ENCODE measurements at regions not wholly inside any gene's neighbourhood (a gene's known extent, or its start where the extent isn't known, plus 50 kb on each side); places are given as distances from the start of the nearest gene placed in this dataset.
A peak's percentile ranks its signal among the peaks of the same experiment; 100 is the strongest.

DNA sequence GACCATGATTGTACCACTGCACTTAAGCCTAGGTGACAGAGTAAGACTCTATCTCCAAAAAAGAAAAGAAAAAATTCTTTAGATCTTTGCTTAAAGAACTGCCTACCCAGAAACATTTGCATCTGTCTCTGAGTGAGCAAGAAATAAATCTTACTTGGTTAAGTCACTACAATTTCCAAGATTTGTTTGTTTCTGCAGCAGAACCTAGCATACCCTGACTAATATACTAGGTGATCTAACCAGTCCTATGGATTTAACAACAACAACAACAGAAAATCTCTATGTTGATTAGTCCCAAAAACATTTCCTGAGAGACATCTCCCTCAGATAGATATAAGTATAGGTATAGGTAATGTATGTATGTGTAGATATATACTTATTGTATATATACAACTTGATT, 549.3 kb upstream of the PSMD7 start:
- Histone ChIP-seq H3K36me3 (no peaks in the 10 kb centered on the region), H3K4me3 (no peak overlapping the region), H3K4me1 (no peaks in the 10 kb centered on the region), H3K9me3 (replicated peaks) (no peaks in the 10 kb centered on the region), H3K27me3 (no peaks in the 10 kb centered on the region), H3K27ac (no peak overlapping the region)
- no peak for DNase-seq

DNA sequence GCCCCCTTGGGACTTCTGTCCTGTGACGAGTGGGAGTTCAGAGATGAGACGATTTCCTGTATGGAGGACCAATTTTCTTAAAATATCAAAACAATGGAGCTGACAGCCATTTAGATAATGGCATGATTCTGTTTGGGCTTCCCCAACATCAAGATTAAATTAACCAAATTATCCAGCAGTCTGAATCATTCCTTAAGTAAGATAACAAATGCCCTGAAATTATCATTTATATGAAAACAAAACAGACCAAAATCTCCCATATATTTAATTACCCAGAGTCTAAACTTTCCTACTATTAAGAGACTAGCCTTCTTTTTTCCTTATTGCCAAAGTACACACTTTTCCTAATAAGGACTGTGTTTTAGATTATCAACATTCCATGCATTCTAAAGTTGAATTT, 550.1 kb upstream of the PSMD7 start:
- Histone ChIP-seq H3K4me1 (no peaks in the 10 kb centered on the region), H3K36me3 (no peaks in the 10 kb centered on the region), H3K27me3 (no peaks in the 10 kb centered on the region), H3K4me3 (no peak overlapping the region), H3K9me3 (replicated peaks) (no peaks in the 10 kb centered on the region), H3K27ac (no peak overlapping the region)
- DNase-seq: no peak

DNA sequence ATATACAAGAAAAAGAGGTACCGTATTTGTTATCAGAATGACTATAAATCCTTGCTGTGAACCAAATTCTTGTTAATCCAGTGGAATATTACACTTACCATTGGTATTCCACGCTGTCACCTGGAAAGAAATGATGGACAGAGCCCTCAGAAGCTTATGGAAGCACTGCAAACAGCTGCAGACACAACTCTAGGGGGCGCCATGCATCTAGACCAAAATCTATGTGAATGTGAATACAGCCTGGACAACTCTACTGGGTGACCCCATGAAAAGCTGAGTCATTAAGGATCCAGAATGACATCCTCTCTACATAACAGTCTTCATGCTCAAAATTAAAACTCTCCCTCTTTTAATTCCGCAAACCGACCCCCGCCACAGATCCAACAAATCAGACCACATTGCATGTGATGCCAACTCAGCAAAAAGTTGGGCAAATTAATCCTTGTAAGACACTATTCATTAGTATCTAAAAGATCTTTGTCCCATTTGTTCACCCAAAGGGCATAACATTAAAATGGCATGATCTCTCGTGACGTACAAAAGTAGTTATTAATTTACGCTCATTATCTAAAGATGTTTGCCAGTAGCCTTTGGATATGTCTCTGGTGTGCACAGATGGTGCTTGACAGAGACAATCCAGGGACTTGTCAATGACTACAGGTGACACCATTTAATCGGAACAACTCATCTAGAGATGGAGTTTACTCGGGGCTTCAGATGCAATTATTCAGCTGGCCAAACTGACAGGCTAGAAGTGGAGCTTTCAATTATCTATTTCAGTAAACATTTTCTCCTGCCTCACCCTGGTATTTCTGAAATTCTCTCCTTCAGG, 552.7 kb upstream of the PSMD7 start:
- no peak overlapping the region for H3K4me3 ChIP-seq
- no peaks in the 10 kb centered on the region for H3K4me1 ChIP-seq
- no peaks in the 10 kb centered on the region for H3K36me3 ChIP-seq
- no peaks in the 10 kb centered on the region for H3K27me3 ChIP-seq
- peak in 1 of 2 experiments; percentile 5 for DNase-seq
- H3K27ac ChIP-seq: no peak overlapping the region
- no peaks in the 10 kb centered on the region for H3K9me3 ChIP-seq (replicated peaks)

DNA sequence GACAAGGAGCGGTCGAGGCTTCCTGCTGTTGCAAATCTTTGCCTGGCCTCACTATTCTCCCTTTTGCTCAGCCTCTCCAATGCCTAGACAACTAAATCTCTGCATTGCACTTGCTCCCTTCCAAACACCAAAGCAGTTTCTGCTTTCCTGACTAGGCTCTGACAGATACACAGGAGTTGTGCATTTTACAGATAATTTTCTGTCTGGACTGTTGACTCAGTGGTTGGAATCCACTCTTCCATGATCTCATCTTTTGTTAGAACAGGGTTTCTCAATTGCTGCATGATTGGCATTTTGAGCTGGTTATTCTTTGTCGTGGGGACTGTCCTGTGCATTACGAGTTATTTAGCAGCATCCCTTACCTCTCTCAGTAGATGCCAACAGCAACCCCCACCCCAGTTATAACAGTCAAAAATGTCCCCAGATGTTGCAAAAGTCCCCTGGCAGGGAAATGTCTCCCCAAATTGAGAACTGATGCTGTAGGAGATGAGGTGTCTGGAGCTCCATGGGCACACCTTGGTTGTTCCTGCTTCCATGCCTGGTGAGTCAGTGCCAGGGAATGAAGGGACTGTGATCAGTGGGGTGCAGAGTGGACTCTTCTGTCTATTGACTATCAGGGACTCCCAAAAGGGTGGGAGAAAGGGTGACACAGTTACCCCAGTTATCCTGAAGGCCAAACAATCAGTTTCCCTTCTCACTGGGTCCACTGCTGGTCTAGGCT, 557.4 kb upstream of the PSMD7 start:
- no peak for DNase-seq
- no peaks in the 10 kb centered on the region for H3K4me1 ChIP-seq

DNA sequence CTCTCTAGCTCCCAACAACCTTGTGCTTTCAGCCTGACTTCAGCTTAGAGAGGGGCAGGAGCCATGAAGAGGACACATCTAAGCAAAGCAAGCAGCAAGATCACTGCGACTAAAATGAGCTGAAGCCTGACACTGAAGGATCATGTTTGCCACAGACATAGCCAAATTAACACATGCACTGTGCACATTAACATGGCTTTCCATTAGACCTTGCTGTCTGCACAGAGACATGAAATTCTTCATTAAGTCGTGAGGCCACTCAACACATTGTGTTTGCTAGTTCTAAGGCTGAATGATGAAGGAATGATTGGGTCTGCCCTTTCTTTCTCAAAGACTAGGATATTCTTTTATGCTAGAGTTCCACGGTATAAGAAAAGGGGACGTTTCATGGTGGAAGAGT, 558.3 kb upstream of the PSMD7 start:
- DNase-seq: no peak
- Histone ChIP-seq H3K36me3 (no peaks in the 10 kb centered on the region), H3K4me1 (no peaks in the 10 kb centered on the region), H3K4me3 (no peak overlapping the region), H3K9me3 (replicated peaks) (no peaks in the 10 kb centered on the region), H3K27me3 (no peaks in the 10 kb centered on the region), H3K27ac (no peak overlapping the region)

More for the DNA sequence above, 557.4 kb upstream of the PSMD7 start:
- Histone ChIP-seq H3K4me3 (no peak overlapping the region), H3K36me3 (no peaks in the 10 kb centered on the region), H3K27me3 (no peaks in the 10 kb centered on the region), H3K9me3 (replicated peaks) (no peaks in the 10 kb centered on the region), H3K27ac (no peak overlapping the region)

DNA sequence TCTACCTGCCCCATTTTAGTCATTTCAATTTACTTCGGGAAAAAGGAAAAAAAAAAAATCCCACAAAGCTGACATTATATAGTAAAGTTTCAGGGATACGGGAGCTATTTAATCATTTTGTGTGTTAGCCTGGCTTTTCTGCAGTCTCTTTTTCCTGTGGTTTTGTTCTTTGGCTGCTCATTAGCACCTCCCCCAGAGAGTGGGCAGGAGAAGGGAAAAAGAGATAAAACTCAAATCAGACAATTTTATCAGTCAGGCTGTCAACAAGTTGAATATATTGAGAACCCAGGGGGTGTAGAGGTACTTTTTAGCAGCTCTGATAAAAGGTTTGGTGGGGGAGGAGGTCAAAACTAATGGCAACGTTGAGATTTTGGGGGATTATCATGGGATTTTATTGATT, 559.0 kb upstream of the PSMD7 start:
- Histone ChIP-seq H3K4me3 (no peak overlapping the region), H3K27me3 (no peaks in the 10 kb centered on the region), H3K9me3 (replicated peaks) (no peaks in the 10 kb centered on the region), H3K27ac (no peak overlapping the region), H3K36me3 (no peaks in the 10 kb centered on the region), H3K4me1 (no peaks in the 10 kb centered on the region)
- no peak for DNase-seq

DNA sequence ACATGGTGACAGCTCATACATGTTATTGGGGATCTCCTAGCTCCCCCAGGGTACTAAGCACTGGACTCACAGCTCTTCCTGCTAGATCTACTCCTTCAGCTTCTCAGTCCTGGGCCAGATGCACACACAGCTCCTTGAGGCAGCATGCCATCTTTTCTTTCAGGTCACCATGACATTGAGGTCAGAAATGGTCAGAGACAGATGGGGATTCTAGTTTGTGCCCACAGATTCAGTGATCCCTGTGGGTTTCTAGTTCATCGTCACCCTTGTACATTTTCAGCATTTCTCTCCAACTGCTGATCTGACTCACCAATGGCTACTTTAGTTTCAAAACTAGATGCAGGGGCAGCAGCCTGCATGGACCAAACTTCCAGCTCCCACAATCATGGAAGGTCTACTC, 560.7 kb upstream of the PSMD7 start:
- no peaks in the 10 kb centered on the region for H3K27me3 ChIP-seq
- no peak overlapping the region for H3K27ac ChIP-seq
- H3K36me3 ChIP-seq: no peaks in the 10 kb centered on the region
- no peak overlapping the region for H3K4me3 ChIP-seq
- DNase-seq: no peak
- no peaks in the 10 kb centered on the region for H3K9me3 ChIP-seq (replicated peaks)
- no peaks in the 10 kb centered on the region for H3K4me1 ChIP-seq

- Histone ChIP-seq H3K9me3 (replicated peaks) (no peaks in the 10 kb centered on the region), H3K27me3 (no peaks in the 10 kb centered on the region), H3K4me3 (no peak overlapping the region), H3K27ac (no peak overlapping the region), H3K36me3 (no peaks in the 10 kb centered on the region), H3K4me1 (no peaks in the 10 kb centered on the region)
- no peak for DNase-seq
Observed at GRCh38 chr16:73735018-73735417, 561.6 kb upstream of the PSMD7 start.

- Histone ChIP-seq H3K36me3 (no peaks in the 10 kb centered on the region), H3K4me1 (no peaks in the 10 kb centered on the region), H3K27me3 (no peaks in the 10 kb centered on the region), H3K9me3 (replicated peaks) (no peaks in the 10 kb centered on the region), H3K4me3 (no peak overlapping the region), H3K27ac (no peak overlapping the region)
- DNase-seq: no peak
Observed at GRCh38 chr16:73732681-73733080, 563.9 kb upstream of the PSMD7 start.

DNA sequence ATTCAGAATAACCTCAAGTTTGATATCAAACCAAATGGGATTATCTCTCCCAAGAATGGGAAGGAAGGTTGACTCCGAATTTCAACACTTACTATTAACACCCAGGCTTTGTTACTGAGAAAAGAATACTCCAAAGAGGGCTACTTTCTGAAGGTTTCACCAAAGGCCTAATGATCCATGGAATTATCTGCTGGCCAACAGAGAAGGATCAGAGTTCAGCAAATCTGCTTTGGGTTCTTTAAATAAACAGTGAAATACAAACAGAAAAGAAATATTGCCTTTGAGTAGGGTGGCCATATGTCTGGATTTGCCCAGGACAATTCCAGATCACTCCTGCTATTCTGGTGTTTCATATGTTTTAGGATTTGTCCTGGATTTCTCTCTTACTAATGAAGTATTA, 564.5 kb upstream of the PSMD7 start:
- DNase-seq: no peak
- H3K27ac ChIP-seq: no peak overlapping the region
- no peaks in the 10 kb centered on the region for H3K36me3 ChIP-seq
- no peak overlapping the region for H3K4me3 ChIP-seq
- H3K4me1 ChIP-seq: no peaks in the 10 kb centered on the region
- H3K27me3 ChIP-seq: no peaks in the 10 kb centered on the region
- H3K9me3 ChIP-seq (replicated peaks): no peaks in the 10 kb centered on the region

DNA sequence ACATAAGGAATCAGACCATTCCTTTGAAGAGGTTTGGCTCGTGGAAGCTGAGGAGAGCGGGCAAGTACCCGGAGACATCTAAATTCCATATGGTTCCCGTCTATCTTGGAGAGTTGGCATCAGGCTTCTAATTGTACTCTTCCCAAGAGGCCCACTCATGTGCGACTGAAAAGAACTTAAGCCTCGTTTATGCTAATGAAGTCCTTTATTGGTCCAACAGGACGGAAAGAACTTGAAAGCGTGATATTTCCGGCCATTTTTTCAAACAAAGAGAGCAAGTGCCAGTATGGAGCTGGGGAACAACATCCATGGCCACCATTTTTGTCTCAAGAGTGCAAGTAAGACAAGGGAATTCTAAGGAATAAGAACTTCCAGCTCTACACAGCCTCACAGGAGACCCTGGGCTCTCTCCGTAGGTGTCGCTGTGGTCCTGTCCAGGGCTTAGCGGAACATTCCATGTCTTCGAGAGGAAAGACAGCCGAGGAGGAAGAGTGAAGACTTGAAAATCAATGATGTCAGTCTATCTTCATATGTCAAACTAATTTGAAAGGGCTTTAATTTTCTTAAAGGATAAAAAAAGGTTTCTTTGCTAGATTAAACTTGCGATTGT, 566.0 kb upstream of the PSMD7 start:
- Histone ChIP-seq H3K27ac (no peak overlapping the region), H3K4me3 (no peak overlapping the region), H3K9me3 (replicated peaks) (no peaks in the 10 kb centered on the region), H3K36me3 (no peaks in the 10 kb centered on the region), H3K4me1 (no peaks in the 10 kb centered on the region), H3K27me3 (no peaks in the 10 kb centered on the region)
- DNase-seq: no peak

- no peak overlapping the region for H3K27ac ChIP-seq
- H3K27me3 ChIP-seq: no peaks in the 10 kb centered on the region
- H3K4me1 ChIP-seq: no peaks in the 10 kb centered on the region
- no peaks in the 10 kb centered on the region for H3K36me3 ChIP-seq
- DNase-seq: no peak
- no peak overlapping the region for H3K4me3 ChIP-seq
- H3K9me3 ChIP-seq (replicated peaks): no peaks in the 10 kb centered on the region
Observed at GRCh38 chr16:73725156-73725555, 571.5 kb upstream of the PSMD7 start.

- Histone ChIP-seq H3K36me3 (no peaks in the 10 kb centered on the region), H3K27me3 (no peaks in the 10 kb centered on the region), H3K4me1 (no peaks in the 10 kb centered on the region), H3K27ac (no peak overlapping the region), H3K4me3 (no peak overlapping the region), H3K9me3 (replicated peaks) (no peaks in the 10 kb centered on the region)
- DNase-seq: no peak
Observed at GRCh38 chr16:73724503-73724902, 572.1 kb upstream of the PSMD7 start.

DNA sequence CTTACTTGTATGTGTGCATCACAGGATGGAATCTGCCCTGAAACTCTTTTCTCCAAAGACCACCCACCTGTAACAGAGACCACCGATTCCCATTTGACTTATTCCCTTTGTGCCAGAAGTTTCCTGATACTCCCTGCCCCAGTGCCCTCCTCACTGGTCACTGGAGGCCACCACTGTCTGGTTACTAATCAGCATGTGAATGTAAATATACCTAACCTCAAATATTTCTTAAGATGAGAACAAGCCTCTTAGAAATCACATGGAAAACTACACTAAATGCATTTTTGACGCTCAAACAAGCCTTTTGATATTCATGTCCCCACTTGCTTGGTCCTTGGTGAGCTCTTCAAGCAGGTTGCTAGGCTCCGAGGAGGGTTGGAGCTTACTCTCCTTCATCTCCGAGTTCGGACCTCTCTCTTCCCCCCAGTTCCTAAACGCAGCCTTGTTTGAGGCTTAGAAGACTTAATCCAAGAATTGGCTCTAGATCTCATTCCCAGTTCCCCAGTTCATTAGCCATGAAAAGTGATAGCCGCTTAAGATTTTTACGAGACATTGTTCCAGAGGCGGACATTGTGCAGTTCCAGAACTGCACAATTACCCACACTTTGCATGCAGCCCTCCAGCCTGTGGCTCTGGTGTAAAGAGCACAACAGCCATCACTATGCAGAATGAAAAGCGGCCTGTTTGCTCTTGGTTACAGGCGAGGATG, 579.2 kb upstream of the PSMD7 start:
- no peak for DNase-seq
- Histone ChIP-seq H3K9me3 (replicated peaks) (no peaks in the 10 kb centered on the region), H3K36me3 (no peaks in the 10 kb centered on the region), H3K27ac (no peak overlapping the region), H3K4me1 (no peaks in the 10 kb centered on the region), H3K27me3 (no peaks in the 10 kb centered on the region), H3K4me3 (no peak overlapping the region)

GRCh38 chr16:73714976-73715375, 581.6 kb upstream of the PSMD7 start:
- H3K36me3 ChIP-seq: no peaks in the 10 kb centered on the region
- DNase-seq: no peak
- no peak overlapping the region for H3K27ac ChIP-seq
- H3K4me1 ChIP-seq: no peaks in the 10 kb centered on the region
- no peaks in the 10 kb centered on the region for H3K9me3 ChIP-seq (replicated peaks)
- no peaks in the 10 kb centered on the region for H3K27me3 ChIP-seq
- H3K4me3 ChIP-seq: no peak overlapping the region

Measured in SJCRH30 (cell line).